ENCODE measurements at regions not wholly inside any gene's neighbourhood (a gene's known extent, or its start where the extent isn't known, plus 50 kb on each side); places are given as distances from the start of the nearest gene placed in this dataset.

DNA sequence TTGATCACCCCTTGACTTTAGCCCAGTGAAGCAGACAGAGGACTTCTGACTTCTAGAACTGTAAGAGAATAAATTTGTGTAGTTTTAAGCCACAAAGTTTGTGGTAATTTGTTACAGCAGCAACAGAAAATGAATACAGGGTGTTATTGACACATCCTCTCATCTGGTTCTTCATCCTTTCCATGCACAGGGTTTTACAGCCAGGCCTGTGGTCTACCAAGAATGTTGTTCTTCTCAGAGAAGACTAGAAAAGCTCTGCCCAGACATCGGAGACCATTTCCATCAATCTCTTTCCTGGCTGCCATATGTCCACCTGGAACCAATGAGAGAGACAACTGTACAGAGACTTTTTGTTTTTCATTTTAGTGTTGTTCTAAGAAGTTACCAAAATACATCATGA is 308.2 kb upstream of the AMIGO2 start:
- H2BK120ac ChIP-seq (ENCODE audit: low read depth, low read length): no peak overlapping the region
- no peak overlapping the region for H3K18ac ChIP-seq (ENCODE audit: low read depth, low read length)
- intact Hi-C loops (cut with micrococcal nuclease): no loop called here
- H3K4me3 ChIP-seq (ENCODE audit: insufficient read depth, low read depth, low read length): no peak overlapping the region
- H3K36me3 ChIP-seq (ENCODE audit: control insufficient read depth, insufficient read depth, low read length): no peaks in the 10 kb centered on the region
- no peak for DNase-seq
- H3K4ac ChIP-seq (ENCODE audit: low read depth, low read length): no peak overlapping the region
- no peak overlapping the region for H2AFZ ChIP-seq (replicated peaks; ENCODE audit: low read length, poor library complexity)
- H4K8ac ChIP-seq (ENCODE audit: low read depth in 2 of 2, low read length in 2 of 2): no peak overlapping the region
- no peak overlapping the region for H2BK20ac ChIP-seq (ENCODE audit: low read depth, low read length)
- H4K5ac ChIP-seq (ENCODE audit: low read depth, low read length): no peak overlapping the region
- BruUV-seq (replicated peaks): no TSS peak
- H3K9ac ChIP-seq (ENCODE audit: low read depth, low read length): no peak overlapping the region
- no peaks in the 10 kb centered on the region for H3K9me1 ChIP-seq (ENCODE audit: insufficient read depth, low read length)
- no peak overlapping the region for H2BK5ac ChIP-seq (ENCODE audit: low read depth, low read length, poor library complexity, severe bottlenecking)
- H3K56ac ChIP-seq (ENCODE audit: extremely low read depth, insufficient read depth, low read length): no peak overlapping the region
- no CpG with 5 or more reads among the region's 1 CpG for WGBS, 2 experiments (ENCODE audit: extremely low coverage in 2 of 2, insufficient read length in 1 of 2)
- no peak overlapping the region for H3K27ac ChIP-seq (ENCODE audit: insufficient read depth, low read length)
- no peak overlapping the region for H3K23ac ChIP-seq (ENCODE audit: low read depth, low read length)
- no peaks in the 10 kb centered on the region for H4K20me1 ChIP-seq (ENCODE audit: insufficient read depth, low read length)
- in situ Hi-C loops (cut with MboI; ENCODE audit: low sequenced_read_pairs): no loop called here
- ChIA-PET CTCF (no interaction called here), POLR2A (ENCODE audit: unreplicated experiment) (no interaction called here)
- dilution Hi-C loops (cut with HindIII; ENCODE audit: low sequenced_read_pairs, unreplicated experiment): no loop called here
- TF ChIP-seq RAD21 (IDR thresholded peaks at IDR 0.05; ENCODE audit: low read length) (no peak), POLR2A (IDR thresholded peaks at IDR 0.05; ENCODE audit: low read depth, low read length) (no peak), MAZ (IDR thresholded peaks at IDR 0.05; ENCODE audit: borderline replicate concordance, low read depth, low read length) (no peak), MAFK (IDR thresholded peaks at IDR 0.05; ENCODE audit: low read depth, low read length) (no peak), BHLHE40 (IDR thresholded peaks at IDR 0.05; ENCODE audit: low read depth, low read length) (no peak), RCOR1 (IDR thresholded peaks at IDR 0.05; ENCODE audit: insufficient replicate concordance, low read length) (no peak), RFX5 (IDR thresholded peaks at IDR 0.05; ENCODE audit: low read depth, low read length) (no peak), CTCF (conservative IDR thresholded peaks at IDR 0.05; ENCODE audit: low read depth, low read length) (no peak), NFE2L2 (IDR thresholded peaks at IDR 0.05; ENCODE audit: low read depth, low read length) (no peak), FOS (IDR thresholded peaks at IDR 0.05; ENCODE audit: low read depth, low read length) (no peak), ELK1 (IDR thresholded peaks at IDR 0.05; ENCODE audit: borderline replicate concordance, low read depth, low read length) (no peak), SMC3 (IDR thresholded peaks at IDR 0.05; ENCODE audit: low read depth, low read length) (no peak), MXI1 (IDR thresholded peaks at IDR 0.05; ENCODE audit: borderline replicate concordance, low read depth, low read length) (no peak)
- TF ChIP-seq, protein P1, sequence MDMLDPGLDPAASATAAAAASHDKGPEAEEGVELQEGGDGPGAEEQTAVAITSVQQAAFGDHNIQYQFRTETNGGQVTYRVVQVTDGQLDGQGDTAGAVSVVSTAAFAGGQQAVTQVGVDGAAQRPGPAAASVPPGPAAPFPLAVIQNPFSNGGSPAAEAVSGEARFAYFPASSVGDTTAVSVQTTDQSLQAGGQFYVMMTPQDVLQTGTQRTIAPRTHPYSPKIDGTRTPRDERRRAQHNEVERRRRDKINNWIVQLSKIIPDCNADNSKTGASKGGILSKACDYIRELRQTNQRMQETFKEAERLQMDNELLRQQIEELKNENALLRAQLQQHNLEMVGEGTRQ (IDR thresholded peaks at IDR 0.05; ENCODE audit: low read depth, low read length): no peak
- no peaks in the 10 kb centered on the region for H3K9me3 ChIP-seq (ENCODE audit: control insufficient read depth, insufficient read depth, low read length)
- H2BK15ac ChIP-seq (ENCODE audit: low read depth, low read length): no peak overlapping the region
- H3K4me1 ChIP-seq (ENCODE audit: control insufficient read depth, insufficient read depth, low read length): peaks cover 2% of the 10 kb centered on the region; the same call in 1 of the 2 replicates
- ATAC-seq (ENCODE audit: low read depth): no peak
- H3K4me2 ChIP-seq (ENCODE audit: low read depth, low read length): no peak overlapping the region
- no peaks in the 10 kb centered on the region for H3K79me1 ChIP-seq (ENCODE audit: low read depth in 1 of 2, low read length in 2 of 2)
- H2AK9ac ChIP-seq (replicated peaks; ENCODE audit: low read depth, low read length, poor library complexity): no peak overlapping the region
- no peaks in the 10 kb centered on the region for H3K27me3 ChIP-seq (ENCODE audit: control insufficient read depth, insufficient read depth, low read length)
- no peak overlapping the region for H4K91ac ChIP-seq (ENCODE audit: insufficient read depth, low read depth, low read length)
- no peak overlapping the region for H3K14ac ChIP-seq (replicated peaks; ENCODE audit: low read depth, low read length)
- no peak overlapping the region for H2AK5ac ChIP-seq (ENCODE audit: low read depth, low read length)
